ENCODE measurements at regions not wholly inside any gene's neighbourhood (a gene's known extent, or its start where the extent isn't known, plus 50 kb on each side); places are given as distances from the start of the nearest gene placed in this dataset.

GRCh38 chr12:90520002-90520734 is 434.8 kb downstream of the CCER1 start:
- H3K27me3 ChIP-seq, result no peaks in the 10 kb centered on the region
- TF ChIP-seq EP300 (IDR thresholded peaks at IDR 0.05) (no peak), POLR2A (IDR thresholded peaks at IDR 0.05) (no peak), POLR2AphosphoS5 (IDR thresholded peaks at IDR 0.05) (no peak), CTCF (IDR thresholded peaks at IDR 0.05) (no peak)
- intact Hi-C loops (cut with DNase I), result no loop called here
- H3K9me3 ChIP-seq, result no peaks in the 10 kb centered on the region
- H3K4me3 ChIP-seq, result no peak overlapping the region
- 13 to 40% methylated on average over 3 of the region's 3 CpGs for WGBS, 2 donors
- no peaks in the 10 kb centered on the region for H3K36me3 ChIP-seq
- H3K4me1 ChIP-seq, result peaks cover 0 to 13% (median 8%) of the 10 kb centered on the region in 4 donors
- no peak for DNase-seq
- H3K27ac ChIP-seq, result no peak overlapping the region

- TF ChIP-seq POLR2AphosphoS5 (IDR thresholded peaks at IDR 0.05), result no peak
- TF ChIP-seq EP300 (IDR thresholded peaks at IDR 0.05), result no peak
- intact Hi-C loops (cut with DNase I), result no loop called here
- no peak overlapping the region for H3K4me3 ChIP-seq
- no peaks in the 10 kb centered on the region for H3K9me3 ChIP-seq
- no peaks in the 10 kb centered on the region for H3K36me3 ChIP-seq
- peaks cover 0 to 22% (median 15%) of the 10 kb centered on the region in 4 donors for H3K4me1 ChIP-seq
- H3K27ac ChIP-seq, result no peak overlapping the region
- no peak for DNase-seq
- H3K27me3 ChIP-seq, result no peaks in the 10 kb centered on the region
Observed at GRCh38 chr12:90519285-90519684, 435.7 kb downstream of the CCER1 start.

DNA sequence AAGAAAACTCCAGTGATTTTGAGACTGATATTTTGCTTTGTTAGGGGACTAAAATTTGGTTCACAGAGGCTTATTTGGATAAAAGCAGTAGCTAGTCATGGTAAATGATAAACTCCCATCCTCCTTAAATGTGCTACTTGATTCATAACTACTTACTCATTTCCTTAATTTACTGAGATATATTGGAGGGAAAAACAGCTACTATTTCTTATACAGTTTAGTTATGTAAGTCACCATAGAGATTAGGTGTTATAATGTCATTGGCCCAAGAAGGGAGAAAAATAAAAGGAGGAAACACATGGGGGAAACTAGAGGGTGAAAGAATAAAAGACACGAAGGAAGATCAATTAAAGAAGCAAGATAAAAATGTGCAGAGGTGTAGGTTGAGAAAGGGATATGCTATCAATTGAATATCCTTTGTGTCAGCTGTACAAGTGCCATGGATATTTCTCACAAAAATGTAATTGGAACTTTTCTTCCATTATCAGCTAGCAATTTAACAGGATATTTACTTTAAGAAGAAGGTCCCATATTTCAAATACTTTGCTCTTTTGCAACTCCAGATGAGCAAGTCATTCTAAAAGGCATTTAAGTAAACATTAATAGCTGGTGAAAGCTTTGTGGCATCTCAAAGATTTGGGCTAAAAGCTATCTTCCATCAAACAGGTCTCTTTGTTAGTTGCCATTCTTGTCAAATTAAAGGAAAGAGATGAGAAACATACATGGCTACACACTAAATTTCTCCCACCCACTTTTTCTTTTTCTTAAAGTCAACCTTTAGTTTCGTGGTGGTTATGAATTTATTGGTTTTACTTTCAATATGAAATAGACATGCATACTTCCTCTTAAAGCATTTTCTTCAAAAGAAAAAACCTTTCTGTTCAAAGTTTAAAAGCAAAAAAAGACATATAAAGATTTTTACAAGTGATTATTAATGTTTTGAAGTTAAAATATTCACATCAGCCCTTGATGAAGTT is 439.5 kb downstream of the CCER1 start:
- no peaks in the 10 kb centered on the region for H3K27me3 ChIP-seq
- WGBS, 2 donors, result 39 to 61% methylated on average over 2 of the region's 2 CpGs

DNA sequence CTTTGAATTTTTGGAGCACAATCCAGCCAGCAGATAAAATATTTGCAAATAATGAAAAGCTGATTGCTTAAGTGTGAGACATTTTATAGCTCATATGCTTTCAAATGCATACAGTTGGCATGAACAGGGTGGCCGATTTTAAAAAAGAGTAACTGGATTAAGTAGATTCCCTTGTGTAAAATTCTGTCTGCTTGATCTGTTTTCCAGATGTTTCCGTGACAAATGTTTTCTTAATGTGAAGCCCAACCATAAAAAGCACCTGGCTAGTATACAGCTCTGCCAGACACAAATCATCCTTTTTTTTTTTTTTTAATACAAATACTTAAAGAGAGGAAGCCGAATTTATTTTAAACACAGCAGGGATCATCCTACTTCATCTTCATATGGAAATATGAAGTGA is 440.7 kb downstream of the CCER1 start:
- H3K27ac ChIP-seq, result no peak overlapping the region
- no peaks in the 10 kb centered on the region for H3K27me3 ChIP-seq
- H3K4me1 ChIP-seq, result peaks cover 0 to 29% (median 18%) of the 10 kb centered on the region in 4 donors
- no peak for DNase-seq
- H3K4me3 ChIP-seq, result no peak overlapping the region
- H3K9me3 ChIP-seq, result no peaks in the 10 kb centered on the region
- no peaks in the 10 kb centered on the region for H3K36me3 ChIP-seq
- TF ChIP-seq EP300 (IDR thresholded peaks at IDR 0.05) (no peak), POLR2AphosphoS5 (IDR thresholded peaks at IDR 0.05) (peak in 1 of 4 donors; percentile 27)
- 61 to 74% methylated on average over 3 of the region's 3 CpGs for WGBS, 2 donors
- intact Hi-C loops (cut with DNase I), result no loop called here

More for the DNA sequence above, 439.5 kb downstream of the CCER1 start:
- TF ChIP-seq POLR2A (IDR thresholded peaks at IDR 0.05) (no peak), CTCF (IDR thresholded peaks at IDR 0.05) (no peak), POLR2AphosphoS5 (IDR thresholded peaks at IDR 0.05) (no peak), EP300 (IDR thresholded peaks at IDR 0.05) (no peak)
- intact Hi-C loops (cut with DNase I), result no loop called here
- no peaks in the 10 kb centered on the region for H3K9me3 ChIP-seq
- DNase-seq, result no peak
- no peak overlapping the region for H3K4me3 ChIP-seq
- no peaks in the 10 kb centered on the region for H3K36me3 ChIP-seq
- H3K4me1 ChIP-seq, result peaks cover 0 to 29% (median 18%) of the 10 kb centered on the region in 4 donors
- H3K27ac ChIP-seq, result no peak overlapping the region

DNA sequence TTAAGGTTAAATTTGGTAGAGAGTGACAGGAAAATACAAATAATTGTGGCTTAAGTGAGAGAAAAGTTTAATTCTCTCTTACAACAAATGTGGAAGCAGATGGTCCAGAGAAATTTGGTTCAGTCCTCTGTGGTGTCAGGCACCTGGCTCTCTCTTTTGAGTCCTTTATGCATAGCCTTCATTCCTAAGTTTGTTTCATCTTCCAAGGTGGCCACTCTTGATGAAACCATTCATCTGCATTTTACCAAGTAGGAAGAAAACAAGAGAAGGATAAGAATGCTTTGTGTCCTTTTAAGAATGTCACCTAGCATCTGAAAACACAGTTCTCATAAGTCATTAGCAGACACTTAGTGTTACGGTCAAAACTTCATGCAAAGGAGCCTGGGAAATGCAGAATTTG is 442.5 kb downstream of the CCER1 start:
- WGBS, 2 donors, result 94% methylated on average over 1 of the region's 1 CpG
- H3K9me3 ChIP-seq, result no peaks in the 10 kb centered on the region
- no peak overlapping the region for H3K4me3 ChIP-seq
- H3K27ac ChIP-seq, result no peak overlapping the region
- DNase-seq, result no peak
- no peak for TF ChIP-seq POLR2AphosphoS5 (IDR thresholded peaks at IDR 0.05)
- TF ChIP-seq EP300 (IDR thresholded peaks at IDR 0.05), result no peak
- no peak for TF ChIP-seq POLR2A (IDR thresholded peaks at IDR 0.05)
- TF ChIP-seq CTCF (IDR thresholded peaks at IDR 0.05), result no peak
- no peaks in the 10 kb centered on the region for H3K36me3 ChIP-seq
- H3K4me1 ChIP-seq, result peaks cover 0 to 29% (median 18%) of the 10 kb centered on the region in 4 donors
- intact Hi-C loops (cut with DNase I), result no loop called here
- H3K27me3 ChIP-seq, result no peaks in the 10 kb centered on the region

Data from sigmoid colon (tissue), 6 donors.